Adipocyte (in vitro differentiated cells): ENCODE measurements at regions not wholly inside any gene's neighbourhood (a gene's known extent, or its start where the extent isn't known, plus 50 kb on each side); places are given as distances from the start of the nearest gene placed in this dataset.
"Not testable (repeated sequence)": the region's sequence is repeated elsewhere in the genome, so short reads cannot be mapped to it uniquely, and the experiment has no call there.

Experiments
- DNase-seq: peaks from one replicate; pipeline ENCODE4 v3.0.0-alpha.2; 2015; ENCODE audit warnings: low read depth
- H3K27me3 ChIP-seq: replicated peaks from 2 replicates; pipeline ENCODE4 v1.7.0; 2013; ENCODE audit warnings: mild to moderate bottlenecking, low read length, moderate library complexity; ENCODE audit not compliant: control insufficient read depth, insufficient read depth
- H3K36me3 ChIP-seq: 2 replicates; pipeline ENCODE4 v1.7.0; 2013; ENCODE audit warnings: low read length, mild to moderate bottlenecking, moderate library complexity; ENCODE audit not compliant: control insufficient read depth, insufficient read depth, severe bottlenecking
- H3K4me1 ChIP-seq: 2 replicates; pipeline ENCODE4 v1.7.0; 2013; ENCODE audit warnings: mild to moderate bottlenecking, low read length, moderate library complexity; ENCODE audit not compliant: control insufficient read depth, insufficient read depth
- H3K4me3 ChIP-seq: 2 replicates; pipeline ENCODE4 v1.7.0; 2013; ENCODE audit warnings: mild to moderate bottlenecking, low read length, moderate library complexity
- H3K9ac ChIP-seq: 2 replicates; pipeline ENCODE4 v1.7.0; 2013; ENCODE audit warnings: mild to moderate bottlenecking, low read length, moderate library complexity
- H3K9me3 ChIP-seq: 2 replicates; pipeline ENCODE4 v1.7.0; 2013; ENCODE audit warnings: mild to moderate bottlenecking, low read length, moderate library complexity; ENCODE audit not compliant: control insufficient read depth

DNA sequence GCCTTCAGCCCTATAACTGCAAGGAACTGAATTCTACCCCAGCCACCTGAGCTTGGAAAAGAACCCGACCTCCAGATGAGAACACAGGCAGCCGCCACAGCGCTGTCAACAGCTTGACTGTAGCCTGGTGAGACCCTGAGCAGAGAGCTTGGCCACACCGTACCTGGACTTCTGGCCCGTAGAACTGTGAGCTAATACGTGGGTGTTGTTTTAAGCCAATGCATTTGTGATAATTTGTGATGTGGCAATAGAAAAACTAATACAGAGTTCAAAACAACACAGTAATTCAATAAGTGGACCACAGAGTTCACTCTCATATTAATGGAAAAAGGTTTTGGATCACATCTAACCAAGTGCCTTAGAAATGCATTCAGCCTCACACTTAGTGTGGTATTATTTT, 96.6 kb upstream of the TBL1X start:
- DNase-seq = no peak
- H3K4me1 ChIP-seq = peaks cover 17% of the 10 kb centered on the region
- H3K9me3 ChIP-seq = no peaks in the 10 kb centered on the region
- H3K9ac ChIP-seq = no peak overlapping the region
- H3K27me3 ChIP-seq = peaks cover 5% of the 10 kb centered on the region
- H3K4me3 ChIP-seq = no peak overlapping the region
- no peaks in the 10 kb centered on the region for H3K36me3 ChIP-seq

DNA sequence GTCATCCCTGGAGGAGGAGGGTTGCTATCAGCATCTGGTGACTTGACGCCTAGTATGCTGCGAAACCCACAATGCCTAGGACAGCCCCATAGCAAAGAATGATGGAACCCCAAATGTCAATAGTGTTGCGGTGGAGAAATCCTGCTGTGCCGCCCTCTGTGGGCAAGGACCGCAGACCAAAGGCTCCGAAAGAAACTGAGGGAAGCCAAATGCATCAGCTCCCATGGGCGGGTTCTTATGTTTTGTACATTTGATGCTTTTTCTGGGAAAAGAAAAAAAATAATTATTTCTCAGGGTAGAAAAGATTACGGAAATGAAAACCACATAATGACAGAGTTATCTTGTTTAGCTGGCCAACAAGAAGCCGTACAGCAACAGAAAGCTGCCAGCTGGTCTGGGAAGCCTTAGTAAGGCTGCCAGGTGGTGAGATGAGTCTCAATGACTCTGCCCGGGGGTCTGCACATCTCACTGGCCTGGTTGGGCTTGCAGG, 95.0 kb upstream of the TBL1X start:
- H3K4me1 ChIP-seq = peaks cover 17% of the 10 kb centered on the region
- peaks cover 5% of the 10 kb centered on the region for H3K27me3 ChIP-seq
- H3K36me3 ChIP-seq = no peaks in the 10 kb centered on the region
- H3K9ac ChIP-seq = no peak overlapping the region
- no peak overlapping the region for H3K4me3 ChIP-seq
- H3K9me3 ChIP-seq = no peaks in the 10 kb centered on the region
- no peak for DNase-seq

DNA sequence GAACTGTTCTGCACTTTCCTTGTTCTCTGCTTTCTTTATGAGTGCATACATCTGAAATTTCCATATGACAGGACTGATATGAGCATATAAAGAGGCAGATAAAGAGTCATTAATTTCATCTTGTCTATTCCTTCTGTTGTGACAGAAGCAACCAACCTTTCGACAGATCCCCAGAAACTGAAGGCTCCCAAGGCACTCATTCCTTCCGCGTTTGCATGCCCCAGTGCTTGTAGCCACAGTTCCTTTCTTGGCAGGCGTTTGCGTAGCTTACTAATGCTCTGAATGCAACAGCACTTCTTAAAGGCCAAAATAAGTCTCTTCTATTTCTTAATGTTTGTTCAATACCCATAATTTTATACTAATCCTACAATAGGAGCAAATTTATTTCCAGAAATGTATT, 94.0 kb upstream of the TBL1X start:
- H3K27me3 ChIP-seq = peaks cover 5% of the 10 kb centered on the region
- no peaks in the 10 kb centered on the region for H3K36me3 ChIP-seq
- H3K4me3 ChIP-seq = no peak overlapping the region
- peaks cover 17% of the 10 kb centered on the region for H3K4me1 ChIP-seq
- H3K9me3 ChIP-seq = no peaks in the 10 kb centered on the region
- H3K9ac ChIP-seq = no peak overlapping the region
- DNase-seq = no peak

DNA sequence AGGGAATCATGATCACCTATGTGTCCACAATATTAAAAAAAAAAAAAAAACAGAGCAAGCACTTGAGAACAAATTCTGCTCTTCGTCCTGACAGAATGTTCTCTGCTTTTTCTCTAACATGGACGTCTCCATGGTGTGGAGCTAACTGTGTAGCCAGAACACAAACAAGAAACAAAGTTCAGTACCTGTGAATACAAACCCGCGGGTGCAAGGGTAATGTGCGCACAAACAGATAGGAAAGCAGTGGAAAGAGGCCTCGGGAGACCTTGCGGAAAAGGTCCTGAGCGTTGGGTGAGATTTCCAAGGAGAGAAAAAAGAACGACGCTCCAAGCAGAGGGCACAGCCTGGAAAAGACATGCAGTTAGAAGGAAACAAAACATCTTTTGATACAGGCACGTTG, 92.0 kb upstream of the TBL1X start:
- Histone ChIP-seq H3K9ac (no peak overlapping the region), H3K4me1 (peaks cover 15% of the 10 kb centered on the region), H3K9me3 (no peaks in the 10 kb centered on the region), H3K36me3 (no peaks in the 10 kb centered on the region), H3K4me3 (no peak overlapping the region), H3K27me3 (peaks cover 5% of the 10 kb centered on the region)
- DNase-seq = no peak

DNA sequence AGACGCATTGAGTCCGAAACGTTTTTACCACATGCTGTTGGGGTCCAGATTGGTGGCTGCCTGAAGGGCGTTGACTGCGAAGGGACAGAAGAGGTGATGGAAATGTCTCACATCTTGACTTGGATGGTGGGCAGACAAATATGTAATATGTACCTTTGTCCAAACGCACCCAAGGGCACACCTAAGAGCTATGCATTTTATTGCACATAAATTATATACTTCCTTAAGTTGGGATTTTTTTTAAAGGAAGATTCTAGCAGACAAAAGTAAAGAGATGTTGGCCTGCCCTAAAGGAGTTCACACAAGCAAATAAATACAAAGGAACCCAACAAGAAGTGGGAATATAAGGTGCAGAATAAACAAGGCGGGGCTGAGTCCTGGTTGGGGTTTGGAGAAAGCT, 91.1 kb upstream of the TBL1X start:
- no peak for DNase-seq
- H3K36me3 ChIP-seq = no peaks in the 10 kb centered on the region
- H3K27me3 ChIP-seq = no peaks in the 10 kb centered on the region
- H3K9me3 ChIP-seq = no peaks in the 10 kb centered on the region
- H3K9ac ChIP-seq = no peak overlapping the region
- H3K4me1 ChIP-seq = peaks cover 10% of the 10 kb centered on the region
- H3K4me3 ChIP-seq = no peak overlapping the region

DNA sequence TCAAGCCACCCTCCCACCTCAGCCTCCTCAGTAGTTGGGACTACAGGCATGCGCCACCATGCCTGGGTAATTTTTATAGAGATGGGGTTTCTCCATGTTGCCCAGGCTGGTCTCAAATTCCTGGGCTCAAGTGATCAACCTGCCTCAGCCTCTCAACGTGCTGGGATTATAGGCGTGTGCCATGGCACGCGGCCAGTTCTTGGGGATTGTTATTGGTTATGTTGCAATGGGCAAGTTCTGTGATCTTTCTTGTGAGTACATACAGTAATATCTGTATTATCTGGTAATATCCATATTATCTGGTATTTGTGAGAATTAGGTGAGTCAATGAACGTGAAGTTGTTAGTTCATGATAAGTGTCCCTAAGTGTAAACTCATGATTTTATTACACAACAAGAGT, 90.3 kb upstream of the TBL1X start:
- Histone ChIP-seq H3K27me3 (no peaks in the 10 kb centered on the region), H3K36me3 (no peaks in the 10 kb centered on the region), H3K4me3 (no peak overlapping the region), H3K9me3 (no peaks in the 10 kb centered on the region), H3K4me1 (peaks cover 16% of the 10 kb centered on the region), H3K9ac (no peak overlapping the region)
- no peak for DNase-seq

DNA sequence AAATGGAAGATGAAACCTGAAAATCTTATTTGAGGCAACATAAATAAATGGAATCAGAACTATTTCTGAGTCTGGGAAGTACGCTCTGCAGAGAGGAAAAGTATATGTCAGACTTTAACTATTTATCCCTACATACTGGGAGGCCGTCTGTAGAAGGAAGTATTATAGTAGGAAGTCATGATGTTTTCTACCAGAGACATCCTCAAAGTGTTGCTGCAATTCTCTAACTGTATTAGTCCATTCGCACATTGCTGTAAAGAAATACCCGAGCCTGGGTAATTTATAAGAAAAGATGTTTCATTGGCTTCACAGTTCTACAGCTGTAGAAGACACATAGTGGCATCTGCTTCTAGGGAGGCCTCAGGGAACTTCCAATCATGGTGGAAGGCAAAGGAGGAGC, 88.7 kb upstream of the TBL1X start:
- H3K4me3 ChIP-seq = no peak overlapping the region
- no peaks in the 10 kb centered on the region for H3K36me3 ChIP-seq
- H3K4me1 ChIP-seq = peaks cover 9% of the 10 kb centered on the region
- peaks cover 4% of the 10 kb centered on the region for H3K27me3 ChIP-seq
- no peaks in the 10 kb centered on the region for H3K9me3 ChIP-seq
- H3K9ac ChIP-seq = no peak overlapping the region
- DNase-seq = no peak

DNA sequence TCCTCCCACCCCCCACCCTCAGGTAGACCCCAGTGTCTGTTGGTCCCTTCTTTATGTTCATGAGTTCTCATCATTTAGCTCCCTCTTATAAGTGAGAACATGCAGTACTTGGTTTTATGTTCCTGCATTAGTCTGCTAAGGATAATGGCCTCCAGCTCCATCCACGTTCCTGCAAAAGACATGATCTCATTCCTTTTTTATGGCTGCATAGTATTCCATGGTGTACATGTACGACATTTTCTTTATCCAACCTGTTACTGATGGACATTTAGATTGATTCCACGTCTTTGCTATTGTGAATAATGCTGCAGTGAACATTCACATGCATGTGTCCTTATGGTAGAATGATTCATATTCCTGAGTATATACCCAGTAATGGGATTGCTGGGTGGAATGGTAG, 87.6 kb upstream of the TBL1X start:
- DNase-seq, H3K27me3 ChIP-seq, H3K9me3 ChIP-seq, H3K36me3 ChIP-seq, H3K4me3 ChIP-seq, H3K4me1 ChIP-seq, H3K9ac ChIP-seq: not testable (repeated sequence)

DNA sequence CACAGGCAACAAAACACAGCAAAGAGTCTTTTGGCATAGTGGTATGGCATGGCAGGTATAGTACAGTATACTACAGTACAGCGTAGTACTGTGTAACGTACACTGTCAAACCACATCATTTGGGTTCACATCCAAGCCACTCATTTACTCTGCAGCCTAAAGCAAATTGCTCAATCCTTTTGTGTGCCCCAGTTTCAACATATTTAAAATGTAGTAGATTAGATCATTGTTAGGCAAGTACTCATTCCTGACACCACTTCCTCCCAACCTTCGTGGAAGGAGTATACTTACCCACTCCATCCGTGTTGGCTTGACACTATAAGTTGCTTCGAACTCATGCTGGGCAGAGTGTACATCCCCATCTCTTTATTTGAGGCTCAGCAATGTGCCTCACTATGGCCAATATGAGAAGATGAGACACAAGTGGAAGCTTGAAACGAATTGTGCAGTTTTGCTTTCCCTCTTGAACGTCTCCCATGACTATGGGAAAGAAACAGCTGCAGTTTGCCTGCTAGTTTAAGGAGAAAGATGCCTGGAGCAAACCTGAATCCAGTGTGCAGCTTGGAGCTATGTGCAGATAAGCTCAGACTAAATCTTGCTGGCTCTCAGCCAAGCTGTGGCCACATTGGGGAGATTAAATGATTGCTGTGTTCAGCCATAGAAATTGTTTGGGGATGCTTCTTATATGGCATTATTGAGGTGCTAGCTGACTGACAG, 85.7 kb upstream of the TBL1X start:
- Histone ChIP-seq H3K27me3 (peaks cover 11% of the 10 kb centered on the region), H3K36me3 (no peaks in the 10 kb centered on the region), H3K9me3 (peaks cover 9% of the 10 kb centered on the region), H3K4me1 (peaks cover 6% of the 10 kb centered on the region), H3K4me3 (no peak overlapping the region), H3K9ac (no peak overlapping the region)
- peak; percentile 49 for DNase-seq

DNA sequence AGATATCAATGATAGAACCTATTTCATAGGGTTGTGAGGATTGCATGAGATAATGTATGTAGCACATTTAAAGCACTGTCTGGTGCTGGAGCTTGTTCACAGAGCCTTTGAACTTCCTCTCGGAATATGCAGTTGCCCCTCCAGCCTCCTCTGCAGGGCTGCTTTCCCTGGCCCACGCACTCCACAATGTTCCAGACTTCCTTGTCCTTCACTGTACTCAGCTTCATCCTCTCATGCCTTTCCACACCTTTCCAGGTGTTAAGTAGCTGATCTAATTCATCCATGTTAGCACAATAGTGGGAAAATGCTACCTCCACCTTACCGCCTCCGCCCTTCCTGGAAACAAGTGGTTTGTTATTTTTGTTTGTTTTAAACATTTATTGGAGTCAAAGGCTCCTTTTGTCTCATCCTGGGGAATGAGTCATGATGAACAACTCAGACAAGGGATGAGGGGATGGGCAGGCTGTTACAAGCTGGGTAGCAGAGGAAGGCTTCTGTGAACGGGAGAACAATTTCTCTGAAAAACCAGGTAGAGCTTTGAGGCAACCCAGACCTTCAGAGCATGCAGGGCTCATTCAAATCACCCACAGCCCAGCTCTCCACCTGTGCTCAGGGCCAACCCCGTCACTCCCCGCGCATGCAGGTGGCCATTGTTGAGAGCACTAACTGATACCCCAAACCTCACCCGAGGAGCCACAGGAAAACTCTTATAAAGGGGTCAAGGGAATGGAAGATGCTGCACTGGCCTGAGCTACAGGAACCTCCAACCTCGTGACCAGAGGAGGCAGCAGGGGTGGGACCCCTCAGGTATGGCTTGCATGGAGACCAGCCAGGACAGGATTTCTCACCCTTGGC, 84.9 kb upstream of the TBL1X start:
- no peak overlapping the region for H3K4me3 ChIP-seq
- H3K4me1 ChIP-seq = peaks cover 6% of the 10 kb centered on the region
- peak; percentile 30 for DNase-seq
- peaks cover 9% of the 10 kb centered on the region for H3K9me3 ChIP-seq
- peaks cover 13% of the 10 kb centered on the region for H3K27me3 ChIP-seq
- no peaks in the 10 kb centered on the region for H3K36me3 ChIP-seq
- H3K9ac ChIP-seq = no peak overlapping the region

DNA sequence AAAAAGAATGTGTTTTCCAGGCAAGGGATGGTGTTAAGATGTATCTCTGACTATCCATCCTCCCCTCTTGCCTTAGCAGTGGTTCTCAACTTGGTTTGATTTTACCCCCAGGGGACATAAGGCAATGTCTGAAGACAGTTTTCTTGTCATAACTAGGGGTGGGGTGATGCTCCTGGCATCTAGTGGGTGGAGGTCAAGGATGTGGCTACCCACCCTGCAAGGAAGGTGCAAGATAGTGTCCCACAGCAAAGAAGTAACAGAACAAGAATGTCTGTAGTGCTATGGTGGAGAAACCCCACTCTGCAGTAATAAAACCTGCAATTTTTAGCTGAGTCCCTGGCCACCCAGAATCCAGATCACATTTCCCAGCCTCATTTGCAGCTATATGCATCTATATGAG, 81.2 kb upstream of the TBL1X start:
- Histone ChIP-seq H3K9ac (no peak overlapping the region), H3K4me3 (no peak overlapping the region), H3K9me3 (peaks cover 9% of the 10 kb centered on the region)

More for the DNA sequence above, 81.2 kb upstream of the TBL1X start:
- no peak for DNase-seq
- Histone ChIP-seq H3K36me3 (no peaks in the 10 kb centered on the region), H3K4me1 (peaks cover 6% of the 10 kb centered on the region), H3K27me3 (peaks cover 18% of the 10 kb centered on the region)
